Neural progenitor cell (in vitro differentiated cells): ENCODE measurements at regions not wholly inside any gene's neighbourhood (a gene's known extent, or its start where the extent isn't known, plus 50 kb on each side); places are given as distances from the start of the nearest gene placed in this dataset.

Source experiments
- EZH2 ChIP-seq: fragments of 200-600 bp; sonication (generic); IDR thresholded peaks from 2 replicates; pipeline ENCODE4 v1.6.1; 2017; ENCODE audit warnings: antibody characterized with exemption, mild to moderate bottlenecking, moderate library complexity
- TF ChIP-seq, protein P1 (sequence below): fragments of 200-600 bp; sonication (generic); IDR thresholded peaks from 2 replicates; pipeline ENCODE4 v1.5.1; 2017; ENCODE audit warnings: antibody characterized with exemption, mild to moderate bottlenecking

DNA sequence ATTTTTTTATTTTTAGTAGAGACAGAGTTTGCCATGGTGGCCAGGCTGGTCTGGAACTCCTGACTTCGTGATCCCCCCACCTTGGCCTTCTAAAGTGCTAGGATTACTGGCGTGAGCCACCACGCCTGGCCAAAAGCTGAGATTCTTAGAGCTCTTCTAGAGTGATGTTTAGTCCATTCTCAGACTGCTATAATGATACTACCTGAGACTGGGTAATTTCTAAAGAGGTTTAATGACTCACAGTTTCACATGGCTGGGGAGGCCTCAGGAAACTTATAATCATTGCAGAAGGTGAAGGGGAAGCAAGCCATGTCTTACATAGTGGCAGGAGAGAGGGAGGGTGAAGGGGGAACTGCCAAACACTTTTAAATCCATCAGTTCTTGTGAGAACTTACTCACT lies 1804.9 kb upstream of the LRRTM1 start:
- TF ChIP-seq, protein P1, sequence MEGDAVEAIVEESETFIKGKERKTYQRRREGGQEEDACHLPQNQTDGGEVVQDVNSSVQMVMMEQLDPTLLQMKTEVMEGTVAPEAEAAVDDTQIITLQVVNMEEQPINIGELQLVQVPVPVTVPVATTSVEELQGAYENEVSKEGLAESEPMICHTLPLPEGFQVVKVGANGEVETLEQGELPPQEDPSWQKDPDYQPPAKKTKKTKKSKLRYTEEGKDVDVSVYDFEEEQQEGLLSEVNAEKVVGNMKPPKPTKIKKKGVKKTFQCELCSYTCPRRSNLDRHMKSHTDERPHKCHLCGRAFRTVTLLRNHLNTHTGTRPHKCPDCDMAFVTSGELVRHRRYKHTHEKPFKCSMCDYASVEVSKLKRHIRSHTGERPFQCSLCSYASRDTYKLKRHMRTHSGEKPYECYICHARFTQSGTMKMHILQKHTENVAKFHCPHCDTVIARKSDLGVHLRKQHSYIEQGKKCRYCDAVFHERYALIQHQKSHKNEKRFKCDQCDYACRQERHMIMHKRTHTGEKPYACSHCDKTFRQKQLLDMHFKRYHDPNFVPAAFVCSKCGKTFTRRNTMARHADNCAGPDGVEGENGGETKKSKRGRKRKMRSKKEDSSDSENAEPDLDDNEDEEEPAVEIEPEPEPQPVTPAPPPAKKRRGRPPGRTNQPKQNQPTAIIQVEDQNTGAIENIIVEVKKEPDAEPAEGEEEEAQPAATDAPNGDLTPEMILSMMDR = no peak
- TF ChIP-seq EZH2 = no peak
